DND-41 (cell line): ENCODE measurements at regions not wholly inside any gene's neighbourhood (a gene's known extent, or its start where the extent isn't known, plus 50 kb on each side); places are given as distances from the start of the nearest gene placed in this dataset.

Experiments used
- ATAC-seq: fragments of 200-7000 bp; cut with Tn5 transposase; 3 replicates; pipeline ENCODE4 v1.9.1; 2021; ENCODE audit warnings: low read depth; ENCODE audit not compliant: insufficient read depth
- DNase-seq: peaks from one replicate; pipeline ENCODE4 v3.0.0-alpha.2; 2020
- H2AFZ ChIP-seq: 2 replicates; pipeline ENCODE4 v1.6.0; 2012; ENCODE audit warnings: low read depth, low read length
- H3K27ac ChIP-seq: 2 replicates; pipeline ENCODE4 v1.5.1; 2012; ENCODE audit warnings: low read length, inconsistent platforms
- H3K27me3 ChIP-seq: fragments of 200-600 bp; sonication (generic); 2 replicates; pipeline ENCODE4 v1.6.0; 2012; ENCODE audit warnings: low read length, mild to moderate bottlenecking, inconsistent platforms; ENCODE audit not compliant: insufficient read depth, poor library complexity
- H3K36me3 ChIP-seq: 2 replicates; pipeline ENCODE4 v1.5.1; 2012; ENCODE audit warnings: low read length, inconsistent platforms; ENCODE audit not compliant: insufficient read depth
- H3K4me1 ChIP-seq: 2 replicates; pipeline ENCODE4 v1.5.1; 2012; ENCODE audit warnings: mild to moderate bottlenecking, low read length; ENCODE audit not compliant: insufficient read depth
- H3K4me2 ChIP-seq: 2 replicates; pipeline ENCODE4 v1.6.0; 2012; ENCODE audit warnings: mild to moderate bottlenecking, moderate library complexity, low read length, inconsistent platforms; ENCODE audit not compliant: insufficient read depth
- H3K4me3 ChIP-seq, 2 experiments: fragments of 200-600 bp in 1 of 2; shearing (Covaris generic) in 1 of 2; 2 replicates each; pipeline ENCODE4 v1.5.1; 2012 to 2016; ENCODE audit warnings: inconsistent platforms in 2 of 2, low read length in 2 of 2, mild to moderate bottlenecking in 2 of 2, low read depth in 1 of 2, moderate library complexity in 1 of 2
- H3K79me2 ChIP-seq: 2 replicates; pipeline ENCODE4 v1.6.0; 2012; ENCODE audit warnings: low read length, inconsistent platforms; ENCODE audit not compliant: insufficient read depth
- H3K9ac ChIP-seq: 2 replicates; pipeline ENCODE4 v1.6.0; 2012; ENCODE audit warnings: low read depth, mild to moderate bottlenecking, inconsistent platforms, low read length, moderate library complexity
- H3K9me3 ChIP-seq: 2 replicates; pipeline ENCODE4 v1.5.1; 2012; ENCODE audit warnings: low read length, moderate library complexity, mild to moderate bottlenecking, inconsistent platforms; ENCODE audit not compliant: insufficient read depth, severe bottlenecking
- H4K20me1 ChIP-seq: 2 replicates; pipeline ENCODE4 v1.6.0; 2012; ENCODE audit warnings: low read length; ENCODE audit not compliant: insufficient read depth
- EZH2 ChIP-seq: IDR thresholded peaks from 3 replicates; pipeline ENCODE4 v1.6.1; 2012; ENCODE audit warnings: borderline replicate concordance, low read depth, mild to moderate bottlenecking, moderate library complexity, low read length, inconsistent platforms; ENCODE audit not compliant: severe bottlenecking
- TF ChIP-seq, protein P1 (sequence below): IDR thresholded peaks from 2 replicates; pipeline ENCODE4 v1.5.1; 2012; ENCODE audit warnings: borderline replicate concordance, low read length, moderate library complexity, mild to moderate bottlenecking; ENCODE audit not compliant: poor library complexity, severe bottlenecking; ENCODE audit errors: extremely low read depth

DNA sequence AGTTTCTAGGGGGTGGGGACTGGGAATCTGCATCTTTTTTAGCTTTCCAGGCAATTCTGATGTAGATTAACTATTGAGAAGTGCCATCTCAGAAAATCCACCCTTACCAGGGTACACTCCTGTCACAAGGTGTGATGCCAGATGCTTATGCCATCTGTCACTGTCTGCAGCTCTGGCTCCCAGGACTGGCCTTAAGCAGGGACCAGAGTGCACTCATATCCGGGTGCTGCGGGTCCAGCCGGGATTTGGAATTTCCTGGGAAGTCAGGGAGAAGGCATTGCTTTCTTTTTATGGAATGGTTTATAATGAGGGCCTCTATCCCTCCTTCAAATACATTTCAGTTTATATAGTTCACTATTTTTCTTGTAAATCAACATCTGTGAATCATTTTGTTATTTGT is 92.6 kb downstream of the TMEM174 start:
- H3K27ac ChIP-seq = no peak overlapping the region
- H3K4me1 ChIP-seq = no peaks in the 10 kb centered on the region
- H4K20me1 ChIP-seq = no peaks in the 10 kb centered on the region
- H3K9ac ChIP-seq = no peak overlapping the region
- no peak overlapping the region for H2AFZ ChIP-seq
- H3K27me3 ChIP-seq = peaks cover 17% of the 10 kb centered on the region
- no peak overlapping the region for H3K4me3 ChIP-seq
- ATAC-seq = no peak
- no peaks in the 10 kb centered on the region for H3K79me2 ChIP-seq
- no peak overlapping the region for H3K4me2 ChIP-seq
- no peak for DNase-seq
- H3K9me3 ChIP-seq = no peaks in the 10 kb centered on the region
- TF ChIP-seq EZH2 = no peak
- TF ChIP-seq, protein P1, sequence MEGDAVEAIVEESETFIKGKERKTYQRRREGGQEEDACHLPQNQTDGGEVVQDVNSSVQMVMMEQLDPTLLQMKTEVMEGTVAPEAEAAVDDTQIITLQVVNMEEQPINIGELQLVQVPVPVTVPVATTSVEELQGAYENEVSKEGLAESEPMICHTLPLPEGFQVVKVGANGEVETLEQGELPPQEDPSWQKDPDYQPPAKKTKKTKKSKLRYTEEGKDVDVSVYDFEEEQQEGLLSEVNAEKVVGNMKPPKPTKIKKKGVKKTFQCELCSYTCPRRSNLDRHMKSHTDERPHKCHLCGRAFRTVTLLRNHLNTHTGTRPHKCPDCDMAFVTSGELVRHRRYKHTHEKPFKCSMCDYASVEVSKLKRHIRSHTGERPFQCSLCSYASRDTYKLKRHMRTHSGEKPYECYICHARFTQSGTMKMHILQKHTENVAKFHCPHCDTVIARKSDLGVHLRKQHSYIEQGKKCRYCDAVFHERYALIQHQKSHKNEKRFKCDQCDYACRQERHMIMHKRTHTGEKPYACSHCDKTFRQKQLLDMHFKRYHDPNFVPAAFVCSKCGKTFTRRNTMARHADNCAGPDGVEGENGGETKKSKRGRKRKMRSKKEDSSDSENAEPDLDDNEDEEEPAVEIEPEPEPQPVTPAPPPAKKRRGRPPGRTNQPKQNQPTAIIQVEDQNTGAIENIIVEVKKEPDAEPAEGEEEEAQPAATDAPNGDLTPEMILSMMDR = no peak
- no peaks in the 10 kb centered on the region for H3K36me3 ChIP-seq

DNA sequence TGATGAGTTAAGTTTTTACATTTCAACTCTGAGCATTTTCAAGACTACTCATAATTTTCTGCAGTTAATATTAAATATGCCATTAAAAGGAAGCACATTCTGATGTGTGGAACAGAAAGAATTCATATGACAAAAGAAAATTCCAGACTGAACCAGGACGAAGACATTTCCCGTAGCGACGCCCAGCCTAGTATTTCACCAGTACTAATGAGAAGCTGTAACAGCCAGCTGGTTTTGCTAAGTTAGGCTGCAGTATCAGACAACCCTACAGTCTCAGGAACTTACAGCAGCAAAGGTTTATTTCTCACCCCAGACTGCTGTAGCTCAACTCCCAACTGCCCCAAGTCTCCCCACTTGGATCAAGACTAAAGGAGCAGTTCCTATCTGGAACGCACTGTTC is 91.6 kb downstream of the TMEM174 start:
- Histone ChIP-seq H2AFZ (no peak overlapping the region), H3K27me3 (peaks cover 17% of the 10 kb centered on the region), H3K9me3 (no peaks in the 10 kb centered on the region), H3K79me2 (no peaks in the 10 kb centered on the region), H3K36me3 (no peaks in the 10 kb centered on the region), H3K4me1 (no peaks in the 10 kb centered on the region), H3K9ac (no peak overlapping the region), H4K20me1 (no peaks in the 10 kb centered on the region), H3K27ac (no peak overlapping the region), H3K4me3 (no peak overlapping the region), H3K4me2 (no peak overlapping the region)
- TF ChIP-seq, protein P1 = no peak
- TF ChIP-seq EZH2 = no peak
- ATAC-seq (no peak), DNase-seq (no peak)

- DNase-seq (no peak), ATAC-seq (no peak)
- H4K20me1 ChIP-seq = no peaks in the 10 kb centered on the region
- no peak overlapping the region for H3K4me3 ChIP-seq
- H3K9ac ChIP-seq = no peak overlapping the region
- H3K27ac ChIP-seq = no peak overlapping the region
- H3K4me2 ChIP-seq = no peak overlapping the region
- H3K9me3 ChIP-seq = no peaks in the 10 kb centered on the region
- H3K4me1 ChIP-seq = no peaks in the 10 kb centered on the region
- H2AFZ ChIP-seq = no peak overlapping the region
- H3K79me2 ChIP-seq = no peaks in the 10 kb centered on the region
- no peak for TF ChIP-seq EZH2
- TF ChIP-seq, protein P1 = no peak
- H3K27me3 ChIP-seq = peaks cover 17% of the 10 kb centered on the region
- no peaks in the 10 kb centered on the region for H3K36me3 ChIP-seq
Measured at GRCh38 chr5:73263001-73263710, 90.2 kb downstream of the TMEM174 start.

- TF ChIP-seq, protein P1 = no peak
- TF ChIP-seq EZH2 = no peak
- H3K9ac ChIP-seq = no peak overlapping the region
- no peaks in the 10 kb centered on the region for H3K4me1 ChIP-seq
Measured at GRCh38 chr5:73256862-73257261, 83.9 kb downstream of the TMEM174 start.

More at GRCh38 chr5:73256862-73257261, 83.9 kb downstream of the TMEM174 start:
- H3K27ac ChIP-seq = no peak overlapping the region
- no peaks in the 10 kb centered on the region for H4K20me1 ChIP-seq
- H3K4me3 ChIP-seq = no peak overlapping the region
- ATAC-seq (no peak), DNase-seq (no peak)
- H3K9me3 ChIP-seq = peaks cover 2% of the 10 kb centered on the region
- H3K27me3 ChIP-seq = no peaks in the 10 kb centered on the region
- no peaks in the 10 kb centered on the region for H3K36me3 ChIP-seq
- no peaks in the 10 kb centered on the region for H3K79me2 ChIP-seq
- no peak overlapping the region for H3K4me2 ChIP-seq
- H2AFZ ChIP-seq = no peak overlapping the region
